Gastroesophageal sphincter (tissue), 4 donors: ENCODE measurements at regions not wholly inside any gene's neighbourhood (a gene's known extent, or its start where the extent isn't known, plus 50 kb on each side); places are given as distances from the start of the nearest gene placed in this dataset.

Experiments used
- ATAC-seq: fragments of 150-250 bp; one replicate; pipeline ENCODE4 v1.9.1; 2016; ENCODE audit warnings: mild to moderate bottlenecking, moderate library complexity
- H3K27ac ChIP-seq, 4 donors: fragments of 200-600 bp; sonication (generic) in 3 of 4; 1 replicate in 3 of 4; 2 replicates in 1 of 4; pipeline ENCODE4 v1.5.1; 2016 to 2019
- H3K27me3 ChIP-seq: fragments of 200-600 bp; sonication (generic); one replicate; pipeline ENCODE4 v1.5.1; 2019
- H3K36me3 ChIP-seq, 2 donors: fragments of 200-600 bp; sonication (generic); one replicate each; pipeline ENCODE4 v1.5.1; 2019; ENCODE audit warnings: control low read depth in 1 of 2
- H3K4me1 ChIP-seq, 3 donors: fragments of 200-600 bp; sonication (generic); 1 replicate in 2 of 3; 2 replicates in 1 of 3; pipeline ENCODE4 v1.5.1; 2016 to 2019; ENCODE audit warnings: control low read depth in 2 of 3
- H3K4me3 ChIP-seq, 2 donors: fragments of 200-600 bp; sonication (generic); one replicate each; pipeline ENCODE4 v1.5.1; 2019; ENCODE audit warnings: mild to moderate bottlenecking in 1 of 2, moderate library complexity in 1 of 2
- H3K9me3 ChIP-seq, 3 donors: fragments of 200-600 bp; sonication (generic); one replicate each; pipeline ENCODE4 v1.5.1; 2017 to 2019; ENCODE audit warnings: control low read depth in 2 of 3
- EP300 ChIP-seq: sonication (generic); formaldehyde crosslinking; IDR thresholded peaks from one replicate; pipeline ENCODE4 v1.6.1; 2017; ENCODE audit warnings: antibody characterized with exemption, mild to moderate bottlenecking
- POLR2A ChIP-seq, 2 donors: fragments of 450-650 bp; IDR thresholded peaks; one replicate each; pipeline ENCODE4 v1.6.1; 2017; ENCODE audit warnings: antibody characterized with exemption in 2 of 2, mild to moderate bottlenecking in 2 of 2, moderate library complexity in 1 of 2
- POLR2AphosphoS5 ChIP-seq: sonication (generic); formaldehyde crosslinking; IDR thresholded peaks from one replicate; pipeline ENCODE4 v1.6.1; 2017; ENCODE audit warnings: antibody characterized with exemption
- WGBS, 2 donors: methylation state at CpG; one replicate each; pipeline ENCODE4 v1.1.5; 2018; ENCODE audit warnings: low coverage in 1 of 2; 5-methylcytosine and 5-hydroxymethylcytosine counted together
- TF ChIP-seq, protein P1 (sequence below), 4 experiments: fragments of 200-600 bp in 2 of 4; fragments of 450-650 bp in 2 of 4; sonication (generic) in 1 of 4; IDR thresholded peaks; one replicate each; pipeline ENCODE4 v1.5.1; 2017 to 2019; ENCODE audit warnings: antibody characterized with exemption in 4 of 4, mild to moderate bottlenecking in 2 of 4, moderate library complexity in 2 of 4

DNA sequence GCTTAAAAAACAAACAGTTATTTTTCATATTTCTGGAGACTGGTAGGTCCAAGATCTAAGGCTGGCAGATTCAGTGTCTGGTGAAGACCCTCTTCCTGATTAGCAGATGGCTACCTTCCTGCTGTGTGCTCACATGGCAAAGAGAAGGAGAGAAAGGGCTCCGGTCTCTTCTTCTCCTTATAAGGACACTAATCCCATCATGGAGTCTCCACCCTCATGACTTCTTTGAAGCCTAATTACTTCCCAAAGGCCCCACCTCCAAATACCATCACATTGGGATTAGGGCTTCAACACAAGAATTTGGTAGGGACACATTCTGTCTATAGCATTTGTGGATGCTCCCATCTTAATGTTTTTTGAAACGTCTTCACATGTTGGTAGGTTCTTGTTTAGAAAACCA, 391.1 kb downstream of the TMEM161B start:
- Histone ChIP-seq H3K36me3 (no peaks in the 10 kb centered on the region), H3K4me1 (no peaks in the 10 kb centered on the region), H3K4me3 (no peak overlapping the region), H3K27me3 (no peaks in the 10 kb centered on the region), H3K9me3 (peaks cover 0 to 26% (median 0%) of the 10 kb centered on the region in 3 donors), H3K27ac (no peak overlapping the region)
- TF ChIP-seq, protein P1, sequence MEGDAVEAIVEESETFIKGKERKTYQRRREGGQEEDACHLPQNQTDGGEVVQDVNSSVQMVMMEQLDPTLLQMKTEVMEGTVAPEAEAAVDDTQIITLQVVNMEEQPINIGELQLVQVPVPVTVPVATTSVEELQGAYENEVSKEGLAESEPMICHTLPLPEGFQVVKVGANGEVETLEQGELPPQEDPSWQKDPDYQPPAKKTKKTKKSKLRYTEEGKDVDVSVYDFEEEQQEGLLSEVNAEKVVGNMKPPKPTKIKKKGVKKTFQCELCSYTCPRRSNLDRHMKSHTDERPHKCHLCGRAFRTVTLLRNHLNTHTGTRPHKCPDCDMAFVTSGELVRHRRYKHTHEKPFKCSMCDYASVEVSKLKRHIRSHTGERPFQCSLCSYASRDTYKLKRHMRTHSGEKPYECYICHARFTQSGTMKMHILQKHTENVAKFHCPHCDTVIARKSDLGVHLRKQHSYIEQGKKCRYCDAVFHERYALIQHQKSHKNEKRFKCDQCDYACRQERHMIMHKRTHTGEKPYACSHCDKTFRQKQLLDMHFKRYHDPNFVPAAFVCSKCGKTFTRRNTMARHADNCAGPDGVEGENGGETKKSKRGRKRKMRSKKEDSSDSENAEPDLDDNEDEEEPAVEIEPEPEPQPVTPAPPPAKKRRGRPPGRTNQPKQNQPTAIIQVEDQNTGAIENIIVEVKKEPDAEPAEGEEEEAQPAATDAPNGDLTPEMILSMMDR (IDR thresholded peaks at IDR 0.05): no peak
- no peak for ATAC-seq
- 43 to 62% methylated on average over 2 of the region's 2 CpGs for WGBS, 2 donors

DNA sequence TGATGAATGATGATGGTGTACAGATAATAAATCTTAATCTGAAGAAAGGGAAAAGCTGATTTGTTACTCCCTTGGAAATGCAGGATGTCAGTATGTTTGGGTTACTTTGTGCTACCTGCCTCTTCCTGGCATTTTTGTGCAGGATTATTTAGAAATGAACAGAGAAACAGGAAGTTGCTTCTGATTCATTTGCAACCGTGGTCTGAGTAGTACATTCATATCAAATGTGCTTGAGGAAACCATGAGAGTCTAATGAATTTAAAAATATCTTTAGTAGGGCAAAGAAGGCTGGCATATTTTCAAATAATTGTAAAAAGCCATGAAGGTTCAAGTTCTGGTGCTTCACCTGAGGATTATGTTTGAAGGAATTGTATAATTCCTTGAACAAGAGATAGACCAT, 391.6 kb downstream of the TMEM161B start:
- H3K36me3 ChIP-seq: no peaks in the 10 kb centered on the region
- TF ChIP-seq POLR2AphosphoS5 (no peak), POLR2A (IDR thresholded peaks at IDR 0.05) (no peak), EP300 (no peak)
- TF ChIP-seq, protein P1 (IDR thresholded peaks at IDR 0.05): no peak
- H3K9me3 ChIP-seq: peaks cover 0 to 25% (median 0%) of the 10 kb centered on the region in 3 donors
- no peaks in the 10 kb centered on the region for H3K4me1 ChIP-seq
- H3K4me3 ChIP-seq: no peak overlapping the region
- WGBS, 2 donors: 17 to 35% methylated on average over 1 of the region's 1 CpG
- no peak overlapping the region for H3K27ac ChIP-seq
- no peak for ATAC-seq
- no peaks in the 10 kb centered on the region for H3K27me3 ChIP-seq

DNA sequence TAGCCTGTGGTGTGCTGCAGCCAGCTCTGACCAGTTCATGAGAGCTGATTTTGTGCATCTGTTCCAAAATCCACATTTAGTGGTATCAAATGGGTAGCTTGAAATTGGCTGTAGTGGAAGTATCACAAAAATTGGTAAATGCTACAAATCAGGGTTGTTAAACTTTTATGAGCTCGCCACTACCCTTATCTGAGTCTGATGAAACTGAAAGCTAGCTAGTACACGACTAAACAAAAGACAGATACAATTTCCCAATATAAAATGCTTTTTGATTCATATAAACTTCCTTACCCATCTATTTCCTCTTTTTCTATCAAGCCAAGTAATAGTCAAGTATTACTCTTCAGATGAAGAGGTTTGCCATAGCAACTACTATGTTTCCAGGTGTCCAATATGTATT, 392.0 kb downstream of the TMEM161B start:
- no peak overlapping the region for H3K4me3 ChIP-seq
- TF ChIP-seq POLR2A (IDR thresholded peaks at IDR 0.05): no peak
- TF ChIP-seq, protein P1 (IDR thresholded peaks at IDR 0.05): no peak
- TF ChIP-seq EP300: no peak
- no peak for TF ChIP-seq POLR2AphosphoS5
- no peaks in the 10 kb centered on the region for H3K36me3 ChIP-seq
- no peaks in the 10 kb centered on the region for H3K27me3 ChIP-seq
- H3K27ac ChIP-seq: no peak overlapping the region
- WGBS, 2 donors: 56 to 79% methylated on average over 2 of the region's 2 CpGs
- no peaks in the 10 kb centered on the region for H3K4me1 ChIP-seq
- ATAC-seq: no peak
- H3K9me3 ChIP-seq: peaks cover 0 to 21% (median 0%) of the 10 kb centered on the region in 3 donors

DNA sequence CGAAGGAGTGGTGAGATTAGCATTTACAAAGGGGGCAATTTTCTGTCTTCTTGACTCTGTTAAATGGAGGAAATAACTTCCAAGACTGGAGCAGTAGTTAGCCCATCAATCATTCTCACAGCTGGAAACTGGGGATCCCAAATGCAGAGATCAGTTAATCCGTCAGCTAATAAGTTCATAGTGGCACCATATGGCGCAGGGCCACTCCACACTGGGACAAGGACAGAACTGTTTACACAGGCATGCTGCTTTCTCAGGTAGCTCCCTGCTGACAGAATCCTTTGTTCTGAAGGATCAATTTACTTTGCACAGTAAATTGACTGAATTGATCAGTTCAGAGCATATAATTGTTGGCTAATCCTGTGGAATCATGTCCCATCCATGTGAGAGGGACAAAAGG, 395.7 kb downstream of the TMEM161B start:
- Histone ChIP-seq H3K27ac (no peak overlapping the region), H3K4me3 (no peak overlapping the region), H3K4me1 (no peaks in the 10 kb centered on the region), H3K9me3 (no peaks in the 10 kb centered on the region), H3K27me3 (no peaks in the 10 kb centered on the region), H3K36me3 (no peaks in the 10 kb centered on the region)
- 14 to 65% methylated on average over 1 to 3 of the region's 3 CpGs for WGBS, 2 donors
- ATAC-seq: no peak
- TF ChIP-seq POLR2A (IDR thresholded peaks at IDR 0.05) (no peak), POLR2AphosphoS5 (no peak), EP300 (no peak)
- TF ChIP-seq, protein P1 (IDR thresholded peaks at IDR 0.05): no peak

DNA sequence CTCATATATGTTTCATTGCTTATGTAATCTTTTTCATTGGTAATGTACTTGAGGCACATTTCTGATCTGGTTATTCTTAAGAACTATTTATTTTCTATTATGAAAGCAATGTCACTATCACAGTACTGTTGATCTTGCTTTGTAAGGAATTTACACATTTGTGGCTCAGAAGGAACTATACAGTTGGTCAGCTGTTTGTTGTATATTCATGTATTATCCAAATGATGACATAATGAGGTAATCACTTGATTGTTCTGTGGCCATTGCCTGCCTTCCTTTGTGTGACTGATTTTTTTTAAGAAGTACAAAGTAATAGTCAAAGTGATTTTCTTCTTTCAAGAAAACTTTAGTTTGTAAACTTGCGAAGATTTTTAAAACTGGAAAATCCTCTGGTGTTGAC, 399.9 kb downstream of the TMEM161B start:
- Histone ChIP-seq H3K9me3 (no peaks in the 10 kb centered on the region), H3K4me3 (no peak overlapping the region), H3K27me3 (no peaks in the 10 kb centered on the region), H3K4me1 (no peaks in the 10 kb centered on the region), H3K27ac (no peak overlapping the region), H3K36me3 (no peaks in the 10 kb centered on the region)
- no peak for ATAC-seq
- TF ChIP-seq POLR2AphosphoS5: no peak
- TF ChIP-seq, protein P1 (IDR thresholded peaks at IDR 0.05): no peak
- no peak for TF ChIP-seq EP300
- no peak for TF ChIP-seq POLR2A (IDR thresholded peaks at IDR 0.05)
- WGBS, 2 donors: 100% methylated on average over 1 of the region's 1 CpG
